SK-N-SH (cell line): ENCODE measurements at regions not wholly inside any gene's neighbourhood (a gene's known extent, or its start where the extent isn't known, plus 50 kb on each side); places are given as distances from the start of the nearest gene placed in this dataset.
"Not testable (repeated sequence)": the region's sequence is repeated elsewhere in the genome, so short reads cannot be mapped to it uniquely, and the experiment has no call there.

Experiments used
- CTCF ChIP-seq: fragments of 200-600 bp; sonication (generic); IDR thresholded peaks from 2 replicates; pipeline ENCODE4 v1.6.1; 2017; ENCODE audit warnings: antibody characterized with exemption, mild to moderate bottlenecking, moderate library complexity
- NFIC ChIP-seq: IDR thresholded peaks from 2 replicates; pipeline ENCODE4 v1.4.0; 2012; ENCODE audit warnings: borderline replicate concordance
- RFX5 ChIP-seq: IDR thresholded peaks from 2 replicates; pipeline ENCODE4 v1.6.1; 2012; ENCODE audit warnings: mild to moderate bottlenecking, improper control_type of control experiment, low read length

- TF ChIP-seq CTCF, RFX5, NFIC: not testable (repeated sequence)
Observed at GRCh38 chr12:71270794-71271193, 113.0 kb upstream of the TSPAN8 start.
